Ovary (tissue), 3 donors: ENCODE measurements at regions not wholly inside any gene's neighbourhood (a gene's known extent, or its start where the extent isn't known, plus 50 kb on each side); places are given as distances from the start of the nearest gene placed in this dataset.

Experiments
- EP300 ChIP-seq: sonication (generic); formaldehyde crosslinking; IDR thresholded peaks from one replicate; pipeline ENCODE4 v1.6.1; 2017; ENCODE audit warnings: antibody characterized with exemption
- POLR2A ChIP-seq: fragments of 450-650 bp; IDR thresholded peaks from one replicate; pipeline ENCODE4 v1.6.1; 2017; ENCODE audit warnings: antibody characterized with exemption, mild to moderate bottlenecking, moderate library complexity
- TF ChIP-seq, protein P1 (sequence below), 3 donors: fragments of 450-650 bp in 2 of 3; fragments of 200-600 bp in 1 of 3; IDR thresholded peaks; one replicate each; pipeline versions ENCODE4 v1.5.1 to v1.8.0; 2016 to 2022; ENCODE audit warnings: antibody characterized with exemption in 3 of 3, mild to moderate bottlenecking in 1 of 3
- donor health status: DM: no; HTN: no; CAD: no.

DNA sequence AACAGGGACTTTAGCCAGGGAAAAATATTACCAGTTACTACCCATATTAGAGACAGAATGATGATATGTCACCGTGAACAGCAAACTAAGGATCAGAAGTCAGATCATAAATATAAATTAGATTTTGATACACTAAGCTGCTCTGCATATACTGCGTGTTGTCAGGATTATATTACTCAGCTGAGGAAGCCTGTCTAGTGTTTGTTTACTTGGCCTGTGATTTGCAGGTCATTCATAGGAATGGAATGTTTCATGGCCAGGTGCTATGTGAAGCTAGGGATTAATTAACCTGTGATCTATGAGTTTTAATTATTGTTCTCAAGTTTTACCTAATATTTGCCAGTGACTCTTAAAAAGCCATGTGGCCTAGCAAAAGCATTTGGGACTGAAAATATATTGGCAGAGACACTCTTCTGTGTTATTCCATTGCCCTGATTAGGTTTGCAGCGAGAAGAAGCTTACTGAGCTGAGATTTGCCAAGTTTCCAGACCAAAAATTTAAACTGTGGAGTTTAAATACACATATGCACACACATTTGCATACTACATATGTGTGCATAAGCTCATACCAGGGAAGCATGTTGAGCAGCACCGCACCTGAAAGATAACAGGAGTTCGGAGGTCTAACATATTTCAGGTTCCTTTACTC is 496.3 kb upstream of the GRIA1 start:
- no peak for TF ChIP-seq POLR2A
- TF ChIP-seq, protein P1, sequence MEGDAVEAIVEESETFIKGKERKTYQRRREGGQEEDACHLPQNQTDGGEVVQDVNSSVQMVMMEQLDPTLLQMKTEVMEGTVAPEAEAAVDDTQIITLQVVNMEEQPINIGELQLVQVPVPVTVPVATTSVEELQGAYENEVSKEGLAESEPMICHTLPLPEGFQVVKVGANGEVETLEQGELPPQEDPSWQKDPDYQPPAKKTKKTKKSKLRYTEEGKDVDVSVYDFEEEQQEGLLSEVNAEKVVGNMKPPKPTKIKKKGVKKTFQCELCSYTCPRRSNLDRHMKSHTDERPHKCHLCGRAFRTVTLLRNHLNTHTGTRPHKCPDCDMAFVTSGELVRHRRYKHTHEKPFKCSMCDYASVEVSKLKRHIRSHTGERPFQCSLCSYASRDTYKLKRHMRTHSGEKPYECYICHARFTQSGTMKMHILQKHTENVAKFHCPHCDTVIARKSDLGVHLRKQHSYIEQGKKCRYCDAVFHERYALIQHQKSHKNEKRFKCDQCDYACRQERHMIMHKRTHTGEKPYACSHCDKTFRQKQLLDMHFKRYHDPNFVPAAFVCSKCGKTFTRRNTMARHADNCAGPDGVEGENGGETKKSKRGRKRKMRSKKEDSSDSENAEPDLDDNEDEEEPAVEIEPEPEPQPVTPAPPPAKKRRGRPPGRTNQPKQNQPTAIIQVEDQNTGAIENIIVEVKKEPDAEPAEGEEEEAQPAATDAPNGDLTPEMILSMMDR (IDR thresholded peaks at IDR 0.05): no peak
- no peak for TF ChIP-seq EP300
